ENCODE measurements at regions not wholly inside any gene's neighbourhood (a gene's known extent, or its start where the extent isn't known, plus 50 kb on each side); places are given as distances from the start of the nearest gene placed in this dataset.

- no peak overlapping the region for H3K4me3 ChIP-seq (ENCODE audit: low read depth in 1 of 2, low read length in 2 of 2)
Observed at GRCh38 chr5:161022151-161022550, 170.1 kb upstream of the ATP10B start.

GRCh38 chr5:161009817-161010216, 157.8 kb upstream of the ATP10B start:
- TF ChIP-seq CTCF (IDR thresholded peaks at IDR 0.05; ENCODE audit: borderline replicate concordance, extremely low read depth, low read length, poor library complexity, severe bottlenecking) (no peak), EZH2 (IDR thresholded peaks at IDR 0.05; ENCODE audit: borderline replicate concordance, low read depth, low read length, severe bottlenecking) (no peak)
- DNase-seq, result no peak

More at GRCh38 chr5:161022151-161022550, 170.1 kb upstream of the ATP10B start:
- H3K27ac ChIP-seq (ENCODE audit: low read length), result no peak overlapping the region
- DNase-seq (no peak), ATAC-seq (ENCODE audit: insufficient read depth, low read depth) (no peak)
- H3K79me2 ChIP-seq (ENCODE audit: insufficient read depth, low read length), result no peaks in the 10 kb centered on the region
- peaks cover 17% of the 10 kb centered on the region for H3K4me1 ChIP-seq (ENCODE audit: insufficient read depth, low read length)
- no peak overlapping the region for H2AFZ ChIP-seq (ENCODE audit: low read depth, low read length)
- TF ChIP-seq CTCF (IDR thresholded peaks at IDR 0.05; ENCODE audit: borderline replicate concordance, extremely low read depth, low read length, poor library complexity, severe bottlenecking) (no peak), EZH2 (IDR thresholded peaks at IDR 0.05; ENCODE audit: borderline replicate concordance, low read depth, low read length, severe bottlenecking) (no peak)
- no peaks in the 10 kb centered on the region for H3K27me3 ChIP-seq (ENCODE audit: insufficient read depth, low read length, poor library complexity)
- no peak overlapping the region for H3K9ac ChIP-seq (ENCODE audit: low read depth, low read length)
- H3K9me3 ChIP-seq (ENCODE audit: insufficient read depth, low read length, severe bottlenecking), result no peaks in the 10 kb centered on the region
- H3K36me3 ChIP-seq (ENCODE audit: insufficient read depth, low read length), result no peaks in the 10 kb centered on the region
- no peak overlapping the region for H3K4me2 ChIP-seq (ENCODE audit: insufficient read depth, low read length)
- H4K20me1 ChIP-seq (ENCODE audit: insufficient read depth, low read length), result no peaks in the 10 kb centered on the region

GRCh38 chr5:161009194-161009593, 157.2 kb upstream of the ATP10B start:
- Histone ChIP-seq H3K79me2 (ENCODE audit: insufficient read depth, low read length) (no peaks in the 10 kb centered on the region), H3K4me3 (ENCODE audit: low read depth in 1 of 2, low read length in 2 of 2) (no peak overlapping the region), H3K9ac (ENCODE audit: low read depth, low read length) (no peak overlapping the region), H3K4me1 (ENCODE audit: insufficient read depth, low read length) (no peaks in the 10 kb centered on the region), H4K20me1 (ENCODE audit: insufficient read depth, low read length) (no peaks in the 10 kb centered on the region), H3K9me3 (ENCODE audit: insufficient read depth, low read length, severe bottlenecking) (peaks cover 6% of the 10 kb centered on the region), H3K4me2 (ENCODE audit: insufficient read depth, low read length) (no peak overlapping the region), H2AFZ (ENCODE audit: low read depth, low read length) (no peak overlapping the region), H3K27me3 (ENCODE audit: insufficient read depth, low read length, poor library complexity) (no peaks in the 10 kb centered on the region), H3K36me3 (ENCODE audit: insufficient read depth, low read length) (no peaks in the 10 kb centered on the region), H3K27ac (ENCODE audit: low read length) (no peak overlapping the region)
- ATAC-seq (ENCODE audit: insufficient read depth, low read depth), result no peak
- no peak for TF ChIP-seq EZH2 (IDR thresholded peaks at IDR 0.05; ENCODE audit: borderline replicate concordance, low read depth, low read length, severe bottlenecking)
- no peak for TF ChIP-seq CTCF (IDR thresholded peaks at IDR 0.05; ENCODE audit: borderline replicate concordance, extremely low read depth, low read length, poor library complexity, severe bottlenecking)
- DNase-seq, result no peak

More at GRCh38 chr5:161009817-161010216, 157.8 kb upstream of the ATP10B start:
- H3K79me2 ChIP-seq (ENCODE audit: insufficient read depth, low read length), result no peaks in the 10 kb centered on the region
- H3K36me3 ChIP-seq (ENCODE audit: insufficient read depth, low read length), result no peaks in the 10 kb centered on the region
- H3K9me3 ChIP-seq (ENCODE audit: insufficient read depth, low read length, severe bottlenecking), result peaks cover 4% of the 10 kb centered on the region
- no peak overlapping the region for H3K27ac ChIP-seq (ENCODE audit: low read length)
- no peaks in the 10 kb centered on the region for H3K4me1 ChIP-seq (ENCODE audit: insufficient read depth, low read length)
- no peak overlapping the region for H2AFZ ChIP-seq (ENCODE audit: low read depth, low read length)
- H3K9ac ChIP-seq (ENCODE audit: low read depth, low read length), result no peak overlapping the region
- no peaks in the 10 kb centered on the region for H3K27me3 ChIP-seq (ENCODE audit: insufficient read depth, low read length, poor library complexity)
- H4K20me1 ChIP-seq (ENCODE audit: insufficient read depth, low read length), result no peaks in the 10 kb centered on the region
- no peak for ATAC-seq (ENCODE audit: insufficient read depth, low read depth)
- H3K4me3 ChIP-seq (ENCODE audit: low read depth in 1 of 2, low read length in 2 of 2), result no peak overlapping the region
- H3K4me2 ChIP-seq (ENCODE audit: insufficient read depth, low read length), result no peak overlapping the region

GRCh38 chr5:161007879-161008278, 155.9 kb upstream of the ATP10B start:
- Histone ChIP-seq H3K79me2 (ENCODE audit: insufficient read depth, low read length) (no peaks in the 10 kb centered on the region), H2AFZ (ENCODE audit: low read depth, low read length) (no peak overlapping the region), H3K27me3 (ENCODE audit: insufficient read depth, low read length, poor library complexity) (no peaks in the 10 kb centered on the region), H4K20me1 (ENCODE audit: insufficient read depth, low read length) (no peaks in the 10 kb centered on the region), H3K4me3 (ENCODE audit: low read depth in 1 of 2, low read length in 2 of 2) (no peak overlapping the region), H3K27ac (ENCODE audit: low read length) (no peak overlapping the region), H3K9ac (ENCODE audit: low read depth, low read length) (no peak overlapping the region), H3K4me1 (ENCODE audit: insufficient read depth, low read length) (no peaks in the 10 kb centered on the region), H3K36me3 (ENCODE audit: insufficient read depth, low read length) (no peaks in the 10 kb centered on the region), H3K9me3 (ENCODE audit: insufficient read depth, low read length, severe bottlenecking) (peaks cover 9% of the 10 kb centered on the region), H3K4me2 (ENCODE audit: insufficient read depth, low read length) (no peak overlapping the region)
- DNase-seq, result no peak
- no peak for ATAC-seq (ENCODE audit: insufficient read depth, low read depth)
- no peak for TF ChIP-seq EZH2 (IDR thresholded peaks at IDR 0.05; ENCODE audit: borderline replicate concordance, low read depth, low read length, severe bottlenecking)
- TF ChIP-seq CTCF (IDR thresholded peaks at IDR 0.05; ENCODE audit: borderline replicate concordance, extremely low read depth, low read length, poor library complexity, severe bottlenecking), result no peak

Data from DND-41 (cell line).